HG03354 (cell line): ENCODE measurements at regions not wholly inside any gene's neighbourhood (a gene's known extent, or its start where the extent isn't known, plus 50 kb on each side); places are given as distances from the start of the nearest gene placed in this dataset.

Source experiments
- ATAC-seq: cut with Tn5 transposase; IDR thresholded peaks from one replicate; pipeline ENCODE4 v1.9.1; 2021; ENCODE audit warnings: mild to moderate bottlenecking; ENCODE audit not compliant: unreplicated experiment, poor library complexity, severe bottlenecking

DNA sequence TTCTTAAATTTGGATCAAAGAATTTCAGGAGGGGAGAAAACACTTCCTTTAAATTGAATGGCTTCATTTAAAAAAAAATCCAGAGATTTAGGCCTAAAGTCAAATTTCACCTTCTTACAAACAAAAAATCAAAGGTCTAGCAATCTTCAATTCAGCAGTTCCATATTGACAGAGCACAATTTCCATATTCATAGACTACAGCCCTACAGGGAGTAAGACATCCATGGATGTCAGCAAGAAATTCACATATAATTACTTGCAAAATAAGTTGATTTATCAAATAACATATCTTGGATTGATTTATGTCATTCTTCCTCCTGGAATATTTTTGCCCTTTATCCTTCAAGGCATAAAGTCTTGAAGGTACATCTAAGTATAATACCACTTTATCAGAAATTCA lies 103.4 kb downstream of the CNTN3 start:
- ATAC-seq: no peak

DNA sequence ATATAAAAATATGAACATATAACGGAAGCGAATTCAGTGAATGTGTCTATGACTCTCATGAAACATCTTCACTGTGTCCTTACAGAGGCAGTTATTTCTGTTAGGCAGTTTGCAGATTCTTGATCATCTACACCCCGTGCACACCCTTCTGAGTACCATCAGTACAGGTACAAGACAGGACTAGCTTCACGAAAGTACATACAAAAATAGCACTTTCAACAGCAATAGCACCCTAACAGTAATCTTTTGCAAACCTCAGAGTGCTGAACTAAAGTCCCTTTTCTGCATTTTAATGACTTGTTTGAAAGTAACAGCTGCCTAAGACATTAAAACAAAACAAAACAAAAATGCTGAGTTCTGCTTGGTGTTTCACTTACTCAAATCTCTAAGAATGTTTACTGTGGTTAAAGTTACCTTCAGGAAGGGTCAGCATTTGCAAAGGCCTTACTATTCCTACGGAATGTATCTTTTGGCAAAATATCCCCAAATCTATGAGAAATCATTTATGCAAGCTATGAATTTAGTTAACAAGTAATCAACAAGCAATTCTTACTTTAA lies 104.1 kb downstream of the CNTN3 start:
- ATAC-seq: no peak

- no peak for ATAC-seq
Observed at GRCh38 chr3:74507691-74508090, 106.8 kb downstream of the CNTN3 start.

GRCh38 chr3:74506246-74506645 lies 108.2 kb downstream of the CNTN3 start:
- ATAC-seq: no peak

DNA sequence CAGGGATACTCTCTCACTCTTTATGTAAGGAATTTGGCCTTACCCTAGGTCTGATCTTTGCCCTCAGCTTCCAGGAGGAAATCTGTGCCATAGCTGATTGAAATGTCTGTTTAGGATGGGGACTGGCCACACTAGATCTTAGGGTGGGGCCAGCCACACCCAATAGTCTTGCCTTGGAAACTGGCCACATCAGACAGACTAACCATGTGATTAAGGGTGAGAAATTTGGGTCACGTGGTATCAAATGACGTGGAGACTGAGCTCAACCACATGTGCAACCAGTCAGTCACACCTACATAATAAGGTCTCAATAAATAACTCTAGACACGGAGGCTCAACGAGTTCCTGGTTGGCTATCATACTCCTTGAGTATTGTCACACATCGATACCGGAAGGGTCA lies 113.5 kb downstream of the CNTN3 start:
- no peak for ATAC-seq

DNA sequence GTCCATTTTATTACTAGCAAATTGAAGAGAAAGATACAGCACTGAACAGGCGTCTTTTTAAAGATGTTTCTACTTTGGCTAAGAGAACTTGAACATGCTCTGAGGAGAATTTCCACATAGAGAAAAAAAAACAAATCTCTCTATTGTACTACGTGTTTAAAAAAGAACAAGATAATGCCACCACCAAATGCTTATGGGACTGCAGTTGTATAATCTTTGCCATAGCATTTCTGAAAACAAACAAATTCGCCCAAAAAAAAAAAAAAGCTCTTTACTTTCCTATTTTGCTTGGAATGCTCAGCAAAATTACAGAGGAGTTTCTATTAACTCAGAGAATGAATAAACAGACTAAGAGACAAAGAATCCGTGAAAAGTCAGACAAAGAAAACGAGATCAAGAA lies 114.2 kb downstream of the CNTN3 start:
- ATAC-seq: no peak

GRCh38 chr3:74491874-74492273 lies 122.6 kb downstream of the CNTN3 start:
- ATAC-seq: no peak

DNA sequence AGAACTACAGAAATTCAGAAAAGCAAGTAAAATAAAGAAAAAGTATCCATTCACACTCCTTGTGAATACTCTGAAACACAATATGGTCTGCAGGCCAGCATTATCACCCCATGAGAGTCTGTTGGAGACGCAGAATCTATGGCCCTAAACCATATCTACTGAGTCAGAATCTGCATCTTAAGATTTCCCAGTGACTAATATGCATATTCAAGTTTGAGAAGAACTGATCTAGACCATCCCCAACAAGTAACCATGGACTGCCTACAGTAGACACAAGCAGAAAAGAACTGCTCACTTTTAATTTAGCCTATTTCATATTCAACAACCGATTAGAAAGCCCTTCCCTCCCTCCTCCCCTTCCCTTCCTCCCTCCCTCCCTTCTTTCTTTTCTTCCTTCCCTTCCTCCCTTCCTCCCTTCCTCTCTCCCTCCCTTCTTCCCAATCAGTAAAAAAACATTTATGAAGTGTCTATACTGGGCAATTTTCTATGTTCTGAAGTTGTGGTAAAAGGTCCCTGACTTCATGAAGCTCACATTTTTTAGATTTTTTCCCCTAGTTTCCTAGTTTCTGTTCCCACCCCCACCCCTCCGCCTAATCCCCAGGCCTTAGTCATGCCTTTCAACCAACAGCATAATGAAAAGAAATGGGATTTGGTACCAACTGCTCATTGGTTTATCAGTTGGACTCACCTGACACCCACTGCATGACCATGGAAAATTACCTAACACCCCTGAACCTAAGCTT lies 125.2 kb downstream of the CNTN3 start:
- no peak for ATAC-seq

- ATAC-seq: no peak
Observed at GRCh38 chr3:74479915-74480314, 134.5 kb downstream of the CNTN3 start.

DNA sequence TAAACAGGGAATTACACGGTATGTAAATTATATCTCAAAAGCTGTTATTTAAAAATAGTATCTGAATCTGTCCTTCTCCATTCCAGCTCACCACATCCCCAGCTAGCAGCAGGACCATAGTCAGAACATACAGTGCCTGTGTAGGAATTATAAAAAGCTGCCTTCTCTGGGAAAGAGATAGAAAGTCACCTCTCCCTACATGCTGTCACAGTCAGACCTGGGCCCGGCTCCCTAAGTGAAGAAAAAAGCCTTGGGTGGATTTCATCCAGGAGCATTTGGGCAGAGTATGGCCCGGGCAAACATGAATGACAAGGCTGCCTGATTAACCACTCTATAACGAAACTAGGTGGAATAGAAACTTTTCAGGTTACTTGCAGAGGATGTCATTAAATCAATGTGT lies 144.1 kb downstream of the CNTN3 start:
- no peak for ATAC-seq

GRCh38 chr3:74469713-74470112 lies 144.7 kb downstream of the CNTN3 start:
- no peak for ATAC-seq

GRCh38 chr3:74469151-74469550 lies 145.3 kb downstream of the CNTN3 start:
- no peak for ATAC-seq

DNA sequence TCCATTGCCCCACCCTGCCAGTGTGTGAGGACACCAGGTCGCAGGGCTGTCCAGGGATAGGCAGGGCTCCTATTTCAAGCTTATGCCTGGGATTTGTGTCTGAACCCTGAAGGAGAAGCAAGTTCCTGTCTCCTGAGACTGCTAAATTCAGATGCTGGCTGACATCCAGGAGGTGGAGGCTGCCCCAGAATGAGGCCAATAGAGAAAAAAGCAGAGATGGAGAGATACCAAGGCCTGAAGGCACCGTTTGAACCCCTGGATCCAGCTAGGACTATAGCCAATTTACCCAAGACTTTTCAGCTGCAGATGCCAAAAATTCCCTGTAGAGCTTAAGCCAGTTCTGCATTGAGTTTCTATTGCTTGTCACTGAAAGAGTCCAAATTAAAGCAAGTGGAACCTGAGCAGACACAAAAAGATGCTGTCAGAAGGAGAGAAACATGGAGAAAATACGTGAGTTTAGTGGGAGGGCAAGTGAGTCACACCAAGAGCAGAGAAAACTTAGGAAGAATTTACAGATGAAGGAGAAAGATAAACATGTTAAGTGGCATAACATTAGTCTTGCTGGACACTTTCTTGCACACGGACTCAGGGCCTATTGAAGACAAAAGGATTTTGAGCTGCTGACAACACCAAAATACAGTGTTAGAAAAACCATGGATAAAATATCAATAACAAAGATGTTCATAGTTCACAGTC lies 148.6 kb downstream of the CNTN3 start:
- no peak for ATAC-seq

DNA sequence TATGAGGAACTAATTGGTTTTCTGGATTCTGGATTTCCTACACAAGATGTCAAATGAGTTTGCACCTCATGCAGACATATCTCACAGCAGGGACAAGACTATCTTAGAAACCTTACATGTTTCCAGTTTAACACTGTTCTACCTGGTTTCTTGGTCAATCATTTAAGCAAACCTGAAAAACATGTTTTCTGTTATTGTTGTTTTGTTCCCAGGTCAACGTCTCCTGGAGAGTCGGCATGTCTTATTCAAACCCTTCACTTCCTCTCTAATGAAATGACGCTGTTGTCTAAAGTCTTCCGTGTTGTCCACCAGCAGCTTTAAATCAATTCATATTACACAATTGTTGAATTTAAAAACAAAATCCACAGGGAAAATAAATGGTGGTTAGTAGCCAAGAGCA lies 150.9 kb downstream of the CNTN3 start:
- ATAC-seq: no peak

GRCh38 chr3:74456166-74456565 lies 158.3 kb downstream of the CNTN3 start:
- no peak for ATAC-seq

GRCh38 chr3:74447221-74447620 lies 167.2 kb downstream of the CNTN3 start:
- ATAC-seq: no peak

GRCh38 chr3:74445541-74445940 lies 168.9 kb downstream of the CNTN3 start:
- no peak for ATAC-seq

DNA sequence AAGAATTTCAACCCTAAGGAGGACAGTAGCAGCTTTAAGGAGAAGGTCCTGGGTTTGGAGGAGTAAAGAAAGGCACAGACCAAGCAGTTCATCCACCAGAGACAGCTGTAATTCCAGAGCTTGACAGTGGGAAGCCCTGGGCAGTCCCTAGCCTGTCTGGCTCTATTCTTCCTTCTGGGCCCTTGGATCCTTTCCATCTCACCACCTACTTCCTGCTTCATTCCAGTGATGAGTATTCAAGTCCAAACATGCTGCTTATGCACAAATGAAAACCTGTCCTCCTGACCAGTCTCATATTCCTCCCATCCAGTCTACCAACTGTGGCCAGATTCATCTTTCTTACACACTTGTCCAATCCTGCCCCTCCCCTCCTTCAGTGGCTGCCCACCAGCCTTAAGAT lies 171.4 kb downstream of the CNTN3 start:
- ATAC-seq: no peak

DNA sequence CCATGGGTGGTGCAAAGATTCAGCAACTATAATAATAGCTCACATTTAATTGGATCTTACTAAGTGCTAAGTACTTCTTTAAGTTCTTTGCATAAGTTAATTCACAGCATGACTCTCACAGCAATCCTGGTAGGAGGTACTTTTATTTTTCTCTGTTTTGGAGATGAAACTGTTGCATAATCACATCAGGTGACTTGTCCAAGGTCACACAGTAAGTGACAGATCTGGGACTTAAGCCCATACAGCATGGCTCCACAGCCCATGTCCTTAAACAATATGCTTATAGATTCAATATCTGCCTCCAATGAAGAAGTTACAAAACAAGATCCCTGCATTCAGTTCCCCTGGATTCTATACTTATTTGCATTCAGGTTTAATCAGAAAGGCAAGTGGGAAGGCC lies 171.8 kb downstream of the CNTN3 start:
- ATAC-seq: no peak

DNA sequence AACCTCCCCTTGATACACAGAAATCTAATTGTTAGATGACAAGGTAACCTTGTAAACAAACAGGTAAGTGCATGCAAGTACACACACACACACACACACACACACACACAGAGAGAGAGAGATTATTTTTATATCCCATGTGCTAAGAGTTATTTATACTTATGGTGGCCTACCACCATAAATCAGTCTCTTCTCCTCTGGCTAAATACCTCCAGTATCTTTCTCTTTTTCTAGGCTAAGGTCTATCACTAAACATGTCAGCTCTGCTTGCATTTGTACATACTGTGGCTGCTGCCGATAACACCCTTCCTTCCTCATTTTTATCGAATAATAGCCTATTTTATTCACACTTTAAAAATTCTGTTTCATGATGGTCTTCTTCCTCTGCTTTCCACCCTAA lies 172.4 kb downstream of the CNTN3 start:
- no peak for ATAC-seq

GRCh38 chr3:74436184-74436583 lies 178.3 kb downstream of the CNTN3 start:
- no peak for ATAC-seq
